ENCODE measurements at regions not wholly inside any gene's neighbourhood (a gene's known extent, or its start where the extent isn't known, plus 50 kb on each side); places are given as distances from the start of the nearest gene placed in this dataset.

DNA sequence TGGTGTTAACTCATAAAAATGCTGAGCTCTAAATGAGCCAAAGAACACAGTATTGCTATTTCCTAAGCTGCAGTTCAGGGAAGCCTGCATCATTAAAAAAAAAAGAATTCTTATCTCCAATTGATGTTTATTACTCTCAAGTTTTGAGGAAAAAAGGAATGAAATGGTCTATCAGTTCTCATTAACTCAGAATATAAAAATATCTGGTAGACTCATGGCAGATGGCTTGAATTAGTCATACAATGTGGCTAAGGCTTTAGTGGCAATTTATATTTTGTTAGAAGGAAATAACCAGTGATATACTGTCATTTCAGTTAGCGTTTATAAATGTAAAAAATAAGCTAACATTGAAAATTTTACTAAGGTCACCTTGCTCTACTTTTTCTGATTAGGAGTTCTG is 1403.4 kb upstream of the C9orf72 start:
- TF ChIP-seq CTCF (conservative IDR thresholded peaks at IDR 0.05), result no peak
- TF ChIP-seq EZH2 (IDR thresholded peaks at IDR 0.05; ENCODE audit: low read depth), result no peak

Measured in PC-9 (cell line).